Fibroblast of the aortic adventitia (primary cell): ENCODE measurements at regions not wholly inside any gene's neighbourhood (a gene's known extent, or its start where the extent isn't known, plus 50 kb on each side); places are given as distances from the start of the nearest gene placed in this dataset.
A peak's percentile ranks its signal among the peaks of the same experiment; 100 is the strongest.
"Not testable (repeated sequence)": the region's sequence is repeated elsewhere in the genome, so short reads cannot be mapped to it uniquely, and the experiment has no call there.

Experiments
- DNase-seq: peaks from one replicate; pipeline ENCODE4 v3.0.0-alpha.2; 2010; ENCODE audit warnings: low read depth
- H3K4me3 ChIP-seq: 2 replicates; pipeline ENCODE4 v1.5.1; 2011; ENCODE audit warnings: low read depth, mild to moderate bottlenecking, control low read depth, low read length, moderate library complexity
- TF ChIP-seq, protein P1 (sequence below): IDR thresholded peaks from 2 replicates; pipeline ENCODE4 v1.5.1; 2011; ENCODE audit warnings: mild to moderate bottlenecking, low read length, control low read depth, inconsistent platforms; ENCODE audit not compliant: insufficient read depth

DNA sequence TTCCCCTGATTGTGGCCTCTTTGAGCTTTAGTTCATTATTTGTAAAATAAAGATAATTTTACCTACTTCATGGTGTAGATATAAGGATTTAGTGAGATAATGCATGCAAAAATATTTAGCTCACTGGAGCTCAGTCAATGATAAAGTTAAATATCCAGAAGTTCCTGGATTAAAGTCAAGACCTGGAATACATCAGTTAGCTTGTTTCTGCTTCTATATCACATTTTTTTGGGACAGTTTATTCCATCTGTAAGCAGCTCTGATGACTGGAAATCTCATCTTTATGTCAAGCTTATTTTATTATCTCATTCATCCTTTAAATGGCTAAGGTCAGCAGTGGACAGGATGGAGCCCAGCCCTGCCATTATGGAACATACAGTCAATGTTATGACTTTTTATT is 152.0 kb downstream of the EVA1A start:
- no peak overlapping the region for H3K4me3 ChIP-seq
- TF ChIP-seq, protein P1, sequence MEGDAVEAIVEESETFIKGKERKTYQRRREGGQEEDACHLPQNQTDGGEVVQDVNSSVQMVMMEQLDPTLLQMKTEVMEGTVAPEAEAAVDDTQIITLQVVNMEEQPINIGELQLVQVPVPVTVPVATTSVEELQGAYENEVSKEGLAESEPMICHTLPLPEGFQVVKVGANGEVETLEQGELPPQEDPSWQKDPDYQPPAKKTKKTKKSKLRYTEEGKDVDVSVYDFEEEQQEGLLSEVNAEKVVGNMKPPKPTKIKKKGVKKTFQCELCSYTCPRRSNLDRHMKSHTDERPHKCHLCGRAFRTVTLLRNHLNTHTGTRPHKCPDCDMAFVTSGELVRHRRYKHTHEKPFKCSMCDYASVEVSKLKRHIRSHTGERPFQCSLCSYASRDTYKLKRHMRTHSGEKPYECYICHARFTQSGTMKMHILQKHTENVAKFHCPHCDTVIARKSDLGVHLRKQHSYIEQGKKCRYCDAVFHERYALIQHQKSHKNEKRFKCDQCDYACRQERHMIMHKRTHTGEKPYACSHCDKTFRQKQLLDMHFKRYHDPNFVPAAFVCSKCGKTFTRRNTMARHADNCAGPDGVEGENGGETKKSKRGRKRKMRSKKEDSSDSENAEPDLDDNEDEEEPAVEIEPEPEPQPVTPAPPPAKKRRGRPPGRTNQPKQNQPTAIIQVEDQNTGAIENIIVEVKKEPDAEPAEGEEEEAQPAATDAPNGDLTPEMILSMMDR, result no peak
- DNase-seq, result no peak

DNA sequence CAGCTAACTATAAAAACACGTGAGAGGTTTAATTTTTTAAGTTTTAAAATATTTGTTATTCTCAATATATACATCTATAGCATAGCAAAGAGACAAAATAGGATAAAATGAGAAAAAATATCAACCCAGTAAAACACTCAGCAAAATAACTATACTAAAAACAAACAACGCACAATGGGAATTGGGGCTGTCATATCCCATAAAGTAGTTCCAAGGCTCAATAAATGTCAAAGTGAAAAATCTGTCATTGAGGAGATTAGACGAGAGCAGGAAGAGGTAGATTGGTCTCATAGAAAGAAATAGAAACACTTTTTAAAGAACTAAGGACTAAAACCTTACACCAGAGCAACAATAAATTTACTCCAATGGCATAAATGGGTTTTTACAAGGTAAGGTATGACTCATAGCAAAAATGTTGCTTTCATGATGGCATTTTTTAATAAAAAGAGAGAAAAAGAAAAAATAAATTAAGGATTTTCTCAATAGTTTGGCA is 153.7 kb downstream of the EVA1A start:
- H3K4me3 ChIP-seq, result no peak overlapping the region
- no peak for DNase-seq
- TF ChIP-seq, protein P1, result no peak

GRCh38 chr2:75406131-75406581 is 154.6 kb downstream of the EVA1A start:
- DNase-seq, result no peak
- no peak overlapping the region for H3K4me3 ChIP-seq
- TF ChIP-seq, protein P1, result no peak

DNA sequence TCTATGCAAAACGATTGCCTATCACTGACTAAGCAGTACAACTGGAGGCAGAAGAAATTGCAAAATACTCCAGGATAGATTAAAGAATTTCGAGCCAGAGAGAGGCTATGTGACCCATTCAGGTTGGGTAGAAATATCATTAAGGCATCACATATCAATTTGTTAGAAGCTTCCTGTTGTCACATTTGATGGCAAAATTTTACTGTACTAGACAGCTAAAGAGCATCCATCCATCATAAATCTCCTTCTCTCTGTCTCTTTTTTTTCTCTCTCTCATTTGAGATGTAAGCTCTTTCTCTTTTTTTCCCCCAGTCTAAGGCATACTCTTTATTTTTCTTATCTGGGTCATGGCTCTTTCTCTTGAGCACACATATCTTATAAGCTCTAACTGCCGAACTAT is 155.7 kb downstream of the EVA1A start:
- H3K4me3 ChIP-seq, result no peak overlapping the region
- TF ChIP-seq, protein P1, result no peak
- DNase-seq, result no peak

- TF ChIP-seq, protein P1, result peak; percentile 79
- H3K4me3 ChIP-seq, result no peak overlapping the region
- peak; percentile 72 for DNase-seq
Observed at GRCh38 chr2:75403991-75404428, 156.7 kb downstream of the EVA1A start.

DNA sequence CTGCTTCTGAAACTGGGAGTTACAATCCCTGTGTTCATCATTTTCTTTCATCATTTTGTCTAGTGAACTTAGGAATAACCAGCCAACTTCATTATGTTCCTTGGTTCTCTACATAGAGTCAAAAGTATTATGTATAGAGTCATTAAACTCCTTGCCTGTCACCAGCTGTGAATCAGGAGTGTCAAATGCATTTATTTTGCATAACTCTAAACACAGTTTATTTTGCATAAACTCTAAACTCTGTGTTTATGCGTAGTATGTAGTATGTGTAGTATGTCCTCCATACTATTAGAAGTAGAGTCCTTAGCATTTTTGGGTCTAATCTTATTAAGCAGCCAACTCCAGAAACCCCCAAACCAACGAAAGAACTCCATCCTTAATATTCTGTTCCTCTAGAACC is 164.4 kb downstream of the EVA1A start:
- TF ChIP-seq, protein P1, result no peak
- DNase-seq, result no peak
- no peak overlapping the region for H3K4me3 ChIP-seq

DNA sequence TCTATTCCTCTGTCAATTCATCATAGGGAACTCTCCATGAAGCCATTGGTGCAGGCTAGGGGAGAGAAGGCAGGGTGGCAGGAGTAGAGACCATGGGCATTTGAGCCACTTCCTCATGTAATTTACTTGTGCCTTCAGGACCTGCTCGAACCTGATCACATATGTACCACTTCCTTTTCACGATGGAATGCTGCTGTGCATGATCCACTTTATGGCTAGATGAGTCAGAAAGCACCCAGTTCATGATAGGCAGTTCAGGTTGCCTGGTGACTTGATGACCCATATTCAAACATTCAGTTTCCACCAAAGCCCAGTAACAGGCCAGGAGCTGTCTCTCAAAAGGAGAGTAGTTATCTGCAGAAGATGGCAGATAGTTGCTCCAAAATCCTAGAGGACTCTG is 166.0 kb downstream of the EVA1A start:
- DNase-seq, H3K4me3 ChIP-seq: not testable (repeated sequence)

GRCh38 chr2:75390169-75390568 is 170.6 kb downstream of the EVA1A start:
- TF ChIP-seq, protein P1, result no peak
- H3K4me3 ChIP-seq, result no peak overlapping the region
- no peak for DNase-seq
